Kidney tubule cell (primary cell): ENCODE measurements at regions not wholly inside any gene's neighbourhood (a gene's known extent, or its start where the extent isn't known, plus 50 kb on each side); places are given as distances from the start of the nearest gene placed in this dataset.

Experiments used
- DNase-seq: peaks from one replicate; pipeline ENCODE4 v3.0.0-alpha.2; 2018; ENCODE audit warnings: low spot score

DNA sequence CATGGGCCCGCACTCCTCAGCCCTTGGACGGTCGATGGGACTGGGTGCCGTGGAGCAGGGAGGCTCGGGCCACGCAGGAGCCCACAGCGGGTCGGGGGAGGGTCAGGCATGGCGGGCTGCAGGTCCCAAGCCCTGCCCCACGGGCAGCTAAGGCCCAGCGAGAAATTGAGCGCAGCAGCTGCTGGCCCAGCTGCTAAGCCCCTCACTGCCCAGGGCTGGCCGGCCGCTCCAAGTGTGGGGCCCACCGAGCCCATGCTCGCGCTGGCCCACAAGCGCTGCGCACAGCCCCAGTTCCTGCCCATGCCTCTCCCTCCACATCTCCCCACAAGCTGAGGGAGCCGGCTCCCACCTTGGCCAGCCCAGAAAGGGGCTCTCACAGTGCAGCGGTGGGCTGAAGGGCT is 259.4 kb downstream of the VGLL3 start:
- DNase-seq = no peak

DNA sequence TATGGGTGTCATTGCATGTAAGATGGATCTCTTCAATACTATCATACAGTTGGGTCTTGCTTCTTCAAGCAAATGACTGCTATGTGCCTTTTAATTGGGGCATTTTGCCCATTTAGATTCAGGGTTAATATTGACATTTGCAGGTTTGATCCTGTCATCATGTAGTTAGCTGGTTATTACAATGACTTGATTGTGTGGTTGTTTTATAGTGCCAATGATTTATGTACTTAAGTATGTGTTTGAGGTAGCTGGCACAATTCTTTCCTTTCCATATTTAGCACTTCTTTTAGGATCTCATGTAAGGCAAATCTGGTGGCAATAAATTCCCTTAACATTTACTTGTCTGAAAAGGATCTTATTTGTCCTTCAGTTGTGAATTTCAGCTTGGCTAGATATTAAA is 267.5 kb downstream of the VGLL3 start:
- no peak for DNase-seq

GRCh38 chr3:86711634-86712033 is 279.3 kb downstream of the VGLL3 start:
- no peak for DNase-seq

DNA sequence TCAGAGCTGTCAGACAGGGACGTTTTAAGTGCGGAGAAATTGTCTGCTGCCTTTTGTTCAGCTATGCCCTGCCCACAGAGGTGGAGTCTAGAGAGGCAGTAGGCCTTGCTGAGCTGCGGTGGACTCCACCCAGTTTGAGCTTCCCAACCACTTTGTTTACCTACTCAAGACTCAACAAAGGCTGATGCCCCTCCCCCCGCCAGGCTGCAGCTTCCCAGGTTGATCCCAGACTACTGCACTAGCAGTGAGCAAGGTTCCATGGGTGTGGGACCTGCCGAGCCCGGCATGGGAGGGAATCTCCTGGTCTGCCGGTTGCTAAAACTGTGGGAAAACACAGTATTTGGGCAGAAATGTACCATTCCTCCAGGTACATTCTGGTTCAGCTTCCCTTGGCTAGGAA is 282.1 kb downstream of the VGLL3 start:
- no peak for DNase-seq

- DNase-seq = peak; percentile 6
Measured at GRCh38 chr3:86702381-86702958, 288.5 kb downstream of the VGLL3 start.

DNA sequence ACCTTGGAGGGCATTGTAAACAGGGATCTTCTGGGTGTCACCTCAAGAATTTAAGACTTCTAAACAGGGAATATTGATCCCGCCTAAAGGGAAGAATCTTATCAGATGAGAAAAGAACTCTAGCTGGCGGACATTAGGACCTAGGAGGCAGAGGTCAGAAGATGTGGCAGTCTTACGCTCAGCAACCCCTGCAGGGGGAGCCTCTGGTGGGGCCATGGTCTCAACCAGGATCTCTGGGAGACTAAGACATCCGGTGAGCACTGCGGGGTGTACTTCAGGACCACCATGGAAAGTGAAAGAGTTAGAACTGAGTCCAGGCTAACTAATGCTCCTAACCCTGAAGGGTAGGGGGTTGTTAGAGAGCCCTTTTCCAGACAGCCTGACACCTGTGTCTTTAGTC is 295.2 kb downstream of the VGLL3 start:
- DNase-seq = no peak

GRCh38 chr3:86673991-86674390 is 317.0 kb downstream of the VGLL3 start:
- no peak for DNase-seq

DNA sequence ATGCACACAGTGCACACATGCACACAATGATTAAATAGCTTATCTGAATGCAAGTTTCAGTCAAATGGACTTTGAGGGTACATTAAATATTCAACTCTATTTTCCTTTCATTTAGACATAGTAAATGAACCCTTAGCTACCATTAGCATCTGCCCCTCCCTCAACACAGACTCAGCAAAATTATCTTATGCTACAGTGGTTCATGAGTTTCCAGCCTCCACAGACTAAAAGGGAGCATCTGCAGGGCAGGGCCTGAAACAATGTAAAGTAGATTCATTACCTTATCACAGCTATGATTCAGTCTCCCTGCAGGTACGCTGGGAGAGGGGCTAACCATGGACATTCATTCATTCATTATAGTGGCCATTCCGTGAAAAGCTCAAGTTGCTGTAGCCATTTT is 329.1 kb downstream of the VGLL3 start:
- DNase-seq = no peak

- DNase-seq = no peak
Measured at GRCh38 chr3:86658876-86659275, 332.1 kb downstream of the VGLL3 start.

- no peak for DNase-seq
Measured at GRCh38 chr3:86654806-86655460, 336.0 kb downstream of the VGLL3 start.

DNA sequence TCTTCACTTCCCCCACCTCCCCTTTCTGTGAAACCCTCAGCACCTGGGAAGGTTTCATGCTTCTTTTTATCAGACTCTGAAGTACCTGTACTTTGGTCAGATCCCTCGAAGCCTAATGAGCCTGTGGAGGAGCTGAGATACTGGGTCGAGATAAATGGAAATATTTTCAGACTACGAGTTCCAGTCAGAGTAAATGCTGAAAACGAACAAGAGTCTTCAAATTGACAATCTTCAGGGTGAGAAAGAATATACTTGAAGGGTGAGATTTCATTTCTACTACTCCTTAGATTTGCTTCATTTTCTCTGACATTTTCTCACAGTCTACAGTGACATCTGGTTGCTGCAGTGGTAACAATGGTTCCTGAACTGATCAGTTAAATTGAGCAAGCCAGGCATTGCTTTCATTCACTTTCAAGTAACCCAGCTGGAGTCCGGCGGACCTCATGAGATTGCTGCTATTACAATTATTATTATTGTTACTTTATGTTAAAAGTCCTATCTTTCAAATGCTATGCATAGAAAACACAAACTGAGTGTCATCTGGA is 337.2 kb downstream of the VGLL3 start:
- DNase-seq = no peak

GRCh38 chr3:86648087-86648486 is 342.9 kb downstream of the VGLL3 start:
- no peak for DNase-seq

DNA sequence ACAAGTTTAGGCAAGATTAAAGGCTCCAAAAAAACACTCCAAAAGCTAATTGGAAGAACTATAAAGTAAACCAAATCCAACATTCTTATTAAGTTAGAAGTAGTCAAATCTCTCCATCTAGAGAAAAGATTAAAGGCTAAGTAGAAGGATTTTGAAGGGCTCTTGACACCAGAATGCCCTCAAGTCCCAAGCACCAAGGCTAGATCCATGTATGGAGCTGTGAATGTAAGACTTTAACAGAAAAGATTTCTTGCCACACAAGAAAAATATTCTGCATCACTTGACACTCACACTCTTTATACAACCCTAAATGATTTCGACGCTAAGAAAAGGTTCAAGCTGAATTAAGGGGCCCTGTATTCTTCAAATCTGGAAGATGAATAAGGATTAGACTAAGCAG is 345.2 kb downstream of the VGLL3 start:
- DNase-seq = no peak

DNA sequence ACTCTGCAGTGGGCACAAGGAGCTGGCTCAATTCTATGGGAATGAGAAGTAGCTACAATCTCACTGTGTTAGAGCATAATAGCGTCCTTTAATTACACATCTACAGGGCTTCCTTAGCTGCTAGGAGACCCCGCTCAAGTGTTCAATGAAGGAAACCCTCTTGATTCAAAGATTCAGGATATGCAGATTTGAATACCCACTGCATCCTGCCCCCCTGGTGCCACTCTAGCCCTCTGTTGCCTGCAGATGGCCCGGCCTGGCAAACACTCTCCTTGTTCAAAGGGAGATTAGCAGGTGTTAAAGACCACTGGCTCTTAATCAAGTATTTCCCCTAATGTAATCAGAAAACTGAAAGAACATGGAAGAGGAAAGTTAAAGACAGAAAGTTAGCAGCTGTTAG is 356.6 kb downstream of the VGLL3 start:
- DNase-seq = no peak

GRCh38 chr3:86629511-86629910 is 361.4 kb downstream of the VGLL3 start:
- DNase-seq = no peak

DNA sequence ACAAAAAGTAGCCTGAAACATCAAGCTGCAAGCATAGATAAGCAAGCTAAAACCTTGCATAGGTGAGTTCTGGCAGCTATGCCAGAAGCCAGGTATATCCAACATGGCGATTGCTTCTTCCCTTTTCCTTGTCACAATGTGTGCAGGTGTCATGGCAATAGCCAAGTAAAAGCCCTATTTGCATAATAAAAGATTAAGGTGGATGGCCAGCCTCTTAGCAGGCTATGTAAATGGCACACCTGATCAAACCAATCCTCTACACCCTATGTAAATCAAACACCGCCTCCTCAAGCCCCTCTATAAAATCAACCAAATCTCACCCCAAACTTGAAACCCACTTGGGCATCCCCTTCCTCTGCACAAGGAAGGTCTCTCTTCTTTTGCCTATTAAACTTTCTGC is 366.8 kb downstream of the VGLL3 start:
- DNase-seq = no peak

- DNase-seq = no peak
Measured at GRCh38 chr3:86618706-86619105, 372.2 kb downstream of the VGLL3 start.

GRCh38 chr3:86605166-86605565 is 385.8 kb downstream of the VGLL3 start:
- no peak for DNase-seq

DNA sequence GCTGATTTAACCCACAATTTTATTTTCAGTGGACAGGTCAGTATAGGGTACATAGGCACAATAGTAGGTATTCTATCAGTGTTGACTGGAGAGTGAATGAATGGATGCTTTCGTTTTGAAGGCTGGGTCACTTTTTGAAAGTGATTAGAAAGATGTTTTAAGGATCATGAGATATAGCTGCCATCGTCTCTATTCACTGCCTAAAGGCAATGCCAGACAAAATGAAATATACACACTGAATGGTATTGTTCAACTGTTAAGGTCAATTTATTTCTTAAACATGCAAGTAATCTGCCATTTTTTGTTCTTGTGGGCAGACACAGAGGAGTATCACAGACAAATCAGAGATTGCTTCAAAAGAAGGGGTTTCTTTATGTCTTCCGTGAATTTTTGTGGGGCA is 395.3 kb downstream of the VGLL3 start:
- DNase-seq = no peak

GRCh38 chr3:86594838-86595237 is 396.1 kb downstream of the VGLL3 start:
- no peak for DNase-seq

DNA sequence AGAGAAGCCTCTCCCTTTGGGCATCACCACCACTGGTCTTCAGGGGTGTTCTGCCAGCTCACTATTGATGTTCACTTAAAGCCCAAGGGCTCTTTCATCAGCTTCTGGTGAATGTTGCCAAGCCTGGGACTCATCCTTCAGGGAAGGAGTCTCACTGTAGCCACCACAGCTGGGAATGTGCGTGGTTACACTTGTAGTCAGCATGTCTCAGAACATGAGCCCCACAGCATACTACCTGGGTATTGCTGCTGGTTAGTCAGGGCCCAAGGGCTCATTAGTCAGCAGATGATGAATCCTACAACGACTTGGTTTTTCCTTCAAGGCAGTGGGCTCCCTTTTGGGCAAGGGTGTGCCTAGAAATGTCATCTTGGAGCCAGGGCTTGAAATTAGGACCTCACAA is 412.9 kb downstream of the VGLL3 start:
- no peak for DNase-seq

DNA sequence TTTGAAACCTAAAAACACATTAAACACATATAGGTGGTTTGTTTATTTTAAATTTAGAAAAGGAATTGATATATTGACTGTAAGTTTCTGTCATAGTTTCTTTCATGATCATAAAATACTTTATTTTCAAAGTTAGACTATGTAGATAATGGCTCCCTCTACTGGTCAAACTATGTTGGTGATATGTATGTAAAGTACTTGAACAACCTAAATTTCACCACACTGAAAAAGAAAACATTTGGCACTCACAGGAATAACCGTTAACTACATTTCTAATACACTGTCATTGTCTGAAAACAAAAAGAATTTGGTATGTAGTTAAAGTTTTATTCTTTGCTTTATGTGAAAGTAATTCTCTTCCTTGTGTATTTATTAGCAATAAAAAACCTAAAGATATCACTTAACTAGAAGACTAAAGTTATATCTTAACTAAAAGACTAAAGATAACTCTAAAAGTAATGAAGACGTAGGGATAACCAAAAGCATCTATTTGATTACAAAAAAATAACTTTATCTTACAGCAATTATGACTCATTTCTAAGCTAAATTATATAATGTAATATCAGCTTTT is 427.5 kb downstream of the VGLL3 start:
- peak; percentile 45 for DNase-seq

GRCh38 chr3:86562090-86562489 is 428.9 kb downstream of the VGLL3 start:
- no peak for DNase-seq

GRCh38 chr3:86561215-86561614 is 429.7 kb downstream of the VGLL3 start:
- DNase-seq = no peak
